GM23338 (cell line): ENCODE measurements at regions not wholly inside any gene's neighbourhood (a gene's known extent, or its start where the extent isn't known, plus 50 kb on each side); places are given as distances from the start of the nearest gene placed in this dataset.

Experiments
- ATAC-seq: fragments of 200-7000 bp; cut with Tn5 transposase; 3 replicates; pipeline ENCODE4 v1.9.1; 2020
- DNase-seq: peaks from one replicate; pipeline ENCODE4 v3.0.0-alpha.2; 2015; ENCODE audit warnings: low spot score
- H2AFZ ChIP-seq: fragments of 200-600 bp; sonication (generic); 2 replicates; pipeline ENCODE4 v1.8.0; 2016; ENCODE audit warnings: antibody characterized with exemption, mild to moderate bottlenecking, moderate library complexity
- H3F3A ChIP-seq: fragments of 200-600 bp; sonication (generic); replicated peaks from 2 replicates; pipeline ENCODE4 v1.8.0; 2017; ENCODE audit warnings: antibody characterized with exemption, mixed run types, low read depth
- H3K27ac ChIP-seq: fragments of 200-600 bp; sonication (generic); 2 replicates; pipeline ENCODE4 v1.6.1; 2016; ENCODE audit warnings: low read depth
- H3K27me3 ChIP-seq: fragments of 200-600 bp; sonication (generic); 2 replicates; pipeline ENCODE4 v1.8.0; 2016; ENCODE audit warnings: mild to moderate bottlenecking, mixed run types, moderate library complexity; ENCODE audit not compliant: insufficient read depth
- H3K36me3 ChIP-seq: fragments of 200-600 bp; sonication (generic); 2 replicates; pipeline ENCODE4 v1.8.0; 2016; ENCODE audit warnings: mild to moderate bottlenecking; ENCODE audit not compliant: insufficient read depth
- H3K4me1 ChIP-seq: fragments of 200-600 bp; sonication (generic); 2 replicates; pipeline ENCODE4 v1.8.0; 2016; ENCODE audit warnings: mild to moderate bottlenecking, moderate library complexity; ENCODE audit not compliant: insufficient read depth
- H3K4me2 ChIP-seq: fragments of 200-600 bp; sonication (generic); 2 replicates; pipeline ENCODE4 v1.7.1; 2017; ENCODE audit warnings: mixed run types
- H3K4me3 ChIP-seq: fragments of 200-600 bp; sonication (generic); 2 replicates; pipeline ENCODE4 v1.6.1; 2016; ENCODE audit warnings: mixed run types
- H3K79me2 ChIP-seq: fragments of 200-600 bp; sonication (generic); replicated peaks from 2 replicates; pipeline ENCODE4 v1.8.0; 2017; ENCODE audit warnings: mild to moderate bottlenecking; ENCODE audit not compliant: insufficient read depth
- H3K9me2 ChIP-seq: fragments of 200-600 bp; sonication (generic); 2 replicates; pipeline ENCODE4 v1.8.0; 2017; ENCODE audit not compliant: insufficient read depth
- H4K20me1 ChIP-seq: fragments of 200-600 bp; sonication (generic); replicated peaks from 2 replicates; pipeline ENCODE4 v1.8.0; 2017; ENCODE audit warnings: mild to moderate bottlenecking; ENCODE audit not compliant: insufficient read depth
- H3K27ac Mint-ChIP-seq: 2 replicates; pipeline ENCODE4 v1.8.0; 2020; ENCODE audit warnings: inconsistent platforms, mild to moderate bottlenecking, moderate library complexity, mixed read lengths
- H3K27me3 Mint-ChIP-seq: 3 replicates; pipeline ENCODE4 v1.8.0; 2022; ENCODE audit warnings: low read depth, mild to moderate bottlenecking, moderate library complexity, mixed read lengths, inconsistent platforms; ENCODE audit not compliant: insufficient read depth, poor library complexity
- H3K36me3 Mint-ChIP-seq: 3 replicates; pipeline ENCODE4 v1.8.0; 2021; ENCODE audit warnings: low read depth, mild to moderate bottlenecking, inconsistent platforms, moderate library complexity, mixed read lengths
- H3K4me1 Mint-ChIP-seq: 3 replicates; pipeline ENCODE4 v1.8.0; 2020; ENCODE audit warnings: mild to moderate bottlenecking, inconsistent platforms, mixed read lengths
- H3K4me3 Mint-ChIP-seq: 3 replicates; pipeline ENCODE4 v1.8.0; 2021; ENCODE audit warnings: moderate library complexity, mild to moderate bottlenecking, inconsistent platforms, mixed read lengths
- H3K9me3 Mint-ChIP-seq: 3 replicates; pipeline ENCODE4 v1.8.0; 2020; ENCODE audit warnings: moderate library complexity, mild to moderate bottlenecking, inconsistent platforms, mixed read lengths
- CREB1 ChIP-seq: fragments of 250-450 bp; sonication (Bioruptor Pico); IDR thresholded peaks from 2 replicates; pipeline ENCODE4 v1.5.0; 2020; ENCODE audit warnings: low read depth, mild to moderate bottlenecking, moderate library complexity
- CTCF ChIP-seq, 2 experiments: fragments of 200-600 bp in 1 of 2; sonication (generic) in 1 of 2; conservative IDR thresholded peaks; 2 replicates each; pipeline versions ENCODE4 v1.5.1 to v1.6.1; 2016 to 2017; ENCODE audit warnings: antibody characterized with exemption in 2 of 2, low read depth in 2 of 2, mild to moderate bottlenecking in 2 of 2, moderate library complexity in 1 of 2
- ETS1 ChIP-seq: IDR thresholded peaks from 2 replicates; pipeline ENCODE4 v1.6.1; 2016; ENCODE audit warnings: antibody characterized with exemption
- EZH2 ChIP-seq: fragments of 200-600 bp; sonication (generic); IDR thresholded peaks from one replicate; pipeline ENCODE4 v1.8.0; 2017; ENCODE audit warnings: antibody characterized with exemption, mild to moderate bottlenecking, low read depth; ENCODE audit not compliant: unreplicated experiment
- EZH2phosphoT487 ChIP-seq: fragments of 200-600 bp; sonication (generic); IDR thresholded peaks from one replicate; pipeline ENCODE4 v1.8.1; 2018; ENCODE audit warnings: antibody characterized with exemption; ENCODE audit not compliant: unreplicated experiment
- JUNB ChIP-seq: IDR thresholded peaks from one replicate; pipeline ENCODE4 v1.6.1; 2016; ENCODE audit warnings: antibody characterized with exemption; ENCODE audit not compliant: unreplicated experiment
- NANOG ChIP-seq: IDR thresholded peaks from 2 replicates; pipeline ENCODE4 v1.6.1; 2016; ENCODE audit warnings: antibody characterized with exemption, borderline replicate concordance
- POLR2AphosphoS5 ChIP-seq: IDR thresholded peaks from 2 replicates; pipeline ENCODE4 v1.6.1; 2016; ENCODE audit warnings: antibody characterized with exemption, low read depth
- REST ChIP-seq: IDR thresholded peaks from one replicate; pipeline ENCODE4 v1.6.1; 2018; ENCODE audit warnings: antibody characterized with exemption; ENCODE audit not compliant: unreplicated experiment
- STAT1 ChIP-seq: IDR thresholded peaks from one replicate; pipeline ENCODE4 v1.6.1; 2016; ENCODE audit warnings: antibody characterized with exemption; ENCODE audit not compliant: unreplicated experiment
- ZNF114 ChIP-seq: fragments of 250-450 bp; sonication (Bioruptor Pico); IDR thresholded peaks from 2 replicates; pipeline ENCODE4 v1.5.0; 2020; ENCODE audit warnings: mild to moderate bottlenecking, moderate library complexity
- ZNF331 ChIP-seq: fragments of 250-450 bp; sonication (Bioruptor Pico); IDR thresholded peaks from 2 replicates; pipeline ENCODE4 v1.5.0; 2020; ENCODE audit warnings: low read depth, mild to moderate bottlenecking, moderate library complexity
- ZNF462 ChIP-seq: fragments of 250-450 bp; sonication (Bioruptor Pico); IDR thresholded peaks from 2 replicates; pipeline ENCODE4 v1.5.0; 2020; ENCODE audit warnings: mild to moderate bottlenecking, moderate library complexity

- DNase-seq (no peak), ATAC-seq (no peak)
- no peak overlapping the region for H3K4me3 ChIP-seq
- H3K4me1 Mint-ChIP-seq = no peaks in the 10 kb centered on the region
- no peaks in the 10 kb centered on the region for H3K27me3 Mint-ChIP-seq
- no peak overlapping the region for H3K27ac ChIP-seq
- H3K27me3 ChIP-seq = no peaks in the 10 kb centered on the region
- no peak overlapping the region for H3K27ac Mint-ChIP-seq
- H3K9me3 Mint-ChIP-seq = no peaks in the 10 kb centered on the region
- no peaks in the 10 kb centered on the region for H4K20me1 ChIP-seq
- no peaks in the 10 kb centered on the region for H3K4me1 ChIP-seq
- no peaks in the 10 kb centered on the region for H3K36me3 Mint-ChIP-seq
- H3K36me3 ChIP-seq = no peaks in the 10 kb centered on the region
- H3K79me2 ChIP-seq = no peaks in the 10 kb centered on the region
- TF ChIP-seq ZNF462 (CRISPR knock-in tag) (no peak), ZNF114 (CRISPR knock-in tag) (no peak), POLR2AphosphoS5 (no peak), EZH2 (no peak), NANOG (no peak), CREB1 (no peak), STAT1 (no peak), REST (no peak), CTCF (conservative IDR thresholded peaks at IDR 0.05; ENCODE audit: low read depth in 2 of 2) (no peak), JUNB (no peak), ETS1 (no peak), ZNF331 (CRISPR knock-in tag) (no peak), EZH2phosphoT487 (no peak)
- no peaks in the 10 kb centered on the region for H3F3A ChIP-seq
- no peak overlapping the region for H2AFZ ChIP-seq
- H3K4me2 ChIP-seq = no peak overlapping the region
- H3K9me2 ChIP-seq = no peaks in the 10 kb centered on the region
- no peak overlapping the region for H3K4me3 Mint-ChIP-seq
These were observed 503.6 kb upstream of the PAPPA start for GRCh38 chr9:115649991-115650472.
